SK-N-SH treated with all-trans-retinoic acid at 6 μM for 48 hours (cell line): ENCODE measurements at regions not wholly inside any gene's neighbourhood (a gene's known extent, or its start where the extent isn't known, plus 50 kb on each side); places are given as distances from the start of the nearest gene placed in this dataset.
"Not testable (repeated sequence)": the region's sequence is repeated elsewhere in the genome, so short reads cannot be mapped to it uniquely, and the experiment has no call there.

Source experiments
- CSRNP3 ChIP-seq: fragments of 250-450 bp; sonication (Bioruptor Pico); IDR thresholded peaks from 2 replicates; pipeline ENCODE4 v1.5.1; 2021; ENCODE audit warnings: mild to moderate bottlenecking, moderate library complexity
- OSR1 ChIP-seq: fragments of 250-450 bp; sonication (Bioruptor Pico); IDR thresholded peaks from 2 replicates; pipeline ENCODE4 v1.8.0; 2022; ENCODE audit warnings: moderate library complexity, mild to moderate bottlenecking, inconsistent platforms
- PATZ1 ChIP-seq: fragments of 250-450 bp; sonication (Bioruptor Pico); IDR thresholded peaks from 2 replicates; pipeline ENCODE4 v1.8.0; 2020; ENCODE audit warnings: mild to moderate bottlenecking, moderate library complexity, borderline replicate concordance
- RARB ChIP-seq: fragments of 250-450 bp; sonication (Bioruptor Pico); IDR thresholded peaks from 2 replicates; pipeline ENCODE4 v1.8.0; 2021; ENCODE audit warnings: mild to moderate bottlenecking, moderate library complexity
- TOX ChIP-seq: fragments of 250-450 bp; sonication (Bioruptor Pico); IDR thresholded peaks from 2 replicates; pipeline ENCODE4 v1.8.0; 2021; ENCODE audit warnings: mild to moderate bottlenecking, moderate library complexity, borderline replicate concordance
- TSHZ2 ChIP-seq: fragments of 250-450 bp; sonication (Bioruptor Pico); IDR thresholded peaks from 2 replicates; pipeline ENCODE4 v1.5.0; 2020; ENCODE audit warnings: mild to moderate bottlenecking, moderate library complexity
- ZC3H10 ChIP-seq: fragments of 250-450 bp; sonication (Bioruptor Pico); IDR thresholded peaks from 2 replicates; pipeline ENCODE4 v1.5.1; 2021; ENCODE audit warnings: mild to moderate bottlenecking, moderate library complexity
- ZFP3 ChIP-seq: fragments of 250-450 bp; sonication (Bioruptor Pico); IDR thresholded peaks from 2 replicates; pipeline ENCODE4 v1.5.0; 2020; ENCODE audit warnings: mild to moderate bottlenecking, moderate library complexity
- ZFP30 ChIP-seq: fragments of 450-650 bp; formaldehyde crosslinking; IDR thresholded peaks from 2 replicates; pipeline ENCODE4 v1.5.0; 2022; ENCODE audit warnings: mild to moderate bottlenecking, moderate library complexity
- ZNF565 ChIP-seq: fragments of 450-650 bp; formaldehyde crosslinking; conservative IDR thresholded peaks from 2 replicates; pipeline ENCODE4 v1.5.0; 2020; ENCODE audit warnings: low read depth, mild to moderate bottlenecking, moderate library complexity
- ZNF70 ChIP-seq: fragments of 450-650 bp; formaldehyde crosslinking; IDR thresholded peaks from 2 replicates; pipeline ENCODE4 v1.5.0; 2020; ENCODE audit warnings: mild to moderate bottlenecking, moderate library complexity

- TF ChIP-seq PATZ1; ZNF565 (CRISPR knock-in tag); ZC3H10 (CRISPR knock-in tag); CSRNP3 (CRISPR knock-in tag); TSHZ2 (CRISPR knock-in tag); ZFP30 (CRISPR knock-in tag); ZFP3 (CRISPR knock-in tag); OSR1 (CRISPR knock-in tag); ZNF70; TOX (CRISPR knock-in tag); RARB (CRISPR knock-in tag): not testable (repeated sequence)
These were observed 76.6 kb downstream of the SERINC2 start for GRCh38 chr1:31489575-31489974.
